ENCODE measurements at regions not wholly inside any gene's neighbourhood (a gene's known extent, or its start where the extent isn't known, plus 50 kb on each side); places are given as distances from the start of the nearest gene placed in this dataset.
"Not testable (repeated sequence)": the region's sequence is repeated elsewhere in the genome, so short reads cannot be mapped to it uniquely, and the experiment has no call there.

GRCh38 chr9:81312346-81312745, 377.0 kb downstream of the TLE1 start:
- H3K4me3 ChIP-seq, result no peak overlapping the region
- intact Hi-C loops (cut with DNase I), result no loop called here

GRCh38 chr9:81308404-81308803, 380.9 kb downstream of the TLE1 start:
- Histone ChIP-seq H3K9me3 (no peaks in the 10 kb centered on the region), H3K4me1 (no peaks in the 10 kb centered on the region), H3K27ac (no peak overlapping the region), H3K27me3 (no peaks in the 10 kb centered on the region), H3K4me3 (no peak overlapping the region), H3K36me3 (no peaks in the 10 kb centered on the region)
- TF ChIP-seq POLR2AphosphoS5 (IDR thresholded peaks at IDR 0.05; ENCODE audit: insufficient read depth in 1 of 2, low read depth in 1 of 2) (no peak), CTCF (IDR thresholded peaks at IDR 0.05) (no peak), POLR2A (IDR thresholded peaks at IDR 0.05) (no peak)
- DNase-seq (ENCODE audit: extremely low spot score in 2 of 2), result no peak
- intact Hi-C loops (cut with DNase I), result no loop called here

More at GRCh38 chr9:81312346-81312745, 377.0 kb downstream of the TLE1 start:
- no peaks in the 10 kb centered on the region for H3K27me3 ChIP-seq
- H3K36me3 ChIP-seq, result no peaks in the 10 kb centered on the region
- no peaks in the 10 kb centered on the region for H3K4me1 ChIP-seq
- TF ChIP-seq POLR2A (IDR thresholded peaks at IDR 0.05), result no peak
- TF ChIP-seq POLR2AphosphoS5 (IDR thresholded peaks at IDR 0.05; ENCODE audit: insufficient read depth in 1 of 2, low read depth in 1 of 2), result no peak
- no peak for TF ChIP-seq CTCF (IDR thresholded peaks at IDR 0.05)
- DNase-seq (ENCODE audit: extremely low spot score in 2 of 2), result no peak
- H3K9me3 ChIP-seq, result no peaks in the 10 kb centered on the region
- H3K27ac ChIP-seq, result no peak overlapping the region

GRCh38 chr9:81307791-81308190, 381.6 kb downstream of the TLE1 start:
- H3K36me3 ChIP-seq; DNase-seq (ENCODE audit: extremely low spot score in 2 of 2); H3K9me3 ChIP-seq; H3K4me3 ChIP-seq; H3K27me3 ChIP-seq; H3K4me1 ChIP-seq; H3K27ac ChIP-seq; intact Hi-C loops (cut with DNase I): not testable (repeated sequence)

GRCh38 chr9:81305561-81306182, 383.7 kb downstream of the TLE1 start:
- TF ChIP-seq CTCF (IDR thresholded peaks at IDR 0.05) (no peak), POLR2AphosphoS5 (IDR thresholded peaks at IDR 0.05; ENCODE audit: insufficient read depth in 1 of 2, low read depth in 1 of 2) (no peak), POLR2A (IDR thresholded peaks at IDR 0.05) (no peak)
- Histone ChIP-seq H3K27me3 (no peaks in the 10 kb centered on the region), H3K4me1 (no peaks in the 10 kb centered on the region), H3K27ac (no peak overlapping the region), H3K4me3 (no peak overlapping the region), H3K9me3 (no peaks in the 10 kb centered on the region), H3K36me3 (no peaks in the 10 kb centered on the region)
- DNase-seq (ENCODE audit: extremely low spot score in 2 of 2), result no peak
- intact Hi-C loops (cut with DNase I), result no loop called here

- Histone ChIP-seq H3K27ac (no peak overlapping the region), H3K4me3 (no peak overlapping the region), H3K27me3 (no peaks in the 10 kb centered on the region), H3K4me1 (no peaks in the 10 kb centered on the region), H3K36me3 (no peaks in the 10 kb centered on the region), H3K9me3 (no peaks in the 10 kb centered on the region)
- no peak for TF ChIP-seq CTCF (IDR thresholded peaks at IDR 0.05)
- no peak for TF ChIP-seq POLR2AphosphoS5 (IDR thresholded peaks at IDR 0.05; ENCODE audit: insufficient read depth in 1 of 2, low read depth in 1 of 2)
- TF ChIP-seq POLR2A (IDR thresholded peaks at IDR 0.05), result no peak
- intact Hi-C loops (cut with DNase I), result no loop called here
- DNase-seq (ENCODE audit: extremely low spot score in 2 of 2), result no peak
These were observed 385.7 kb downstream of the TLE1 start for GRCh38 chr9:81303658-81304057.

All from vagina (tissue), 2 donors.